ENCODE measurements at regions not wholly inside any gene's neighbourhood (a gene's known extent, or its start where the extent isn't known, plus 50 kb on each side); places are given as distances from the start of the nearest gene placed in this dataset.

DNA sequence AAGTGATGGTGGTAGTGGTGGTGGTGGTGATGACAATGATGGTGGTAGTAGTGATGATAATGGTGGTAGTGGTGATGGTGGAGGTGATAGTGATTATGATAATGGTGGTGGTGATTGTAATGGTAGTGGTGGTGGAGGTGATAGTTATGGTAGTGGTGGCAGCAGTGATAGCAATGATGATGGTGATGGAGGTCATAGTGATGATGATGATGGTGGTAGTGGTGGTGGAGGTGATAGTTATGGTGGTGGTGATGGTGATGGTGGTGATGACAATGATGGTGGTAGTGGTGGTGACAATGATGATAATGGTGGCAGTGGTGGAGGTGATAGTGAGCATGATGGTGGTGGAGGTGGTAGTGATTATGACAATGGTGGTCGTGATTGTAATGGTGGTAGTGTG is 191.7 kb upstream of the RNF32 start:
- no peak for DNase-seq (ENCODE audit: low read depth)

DNA sequence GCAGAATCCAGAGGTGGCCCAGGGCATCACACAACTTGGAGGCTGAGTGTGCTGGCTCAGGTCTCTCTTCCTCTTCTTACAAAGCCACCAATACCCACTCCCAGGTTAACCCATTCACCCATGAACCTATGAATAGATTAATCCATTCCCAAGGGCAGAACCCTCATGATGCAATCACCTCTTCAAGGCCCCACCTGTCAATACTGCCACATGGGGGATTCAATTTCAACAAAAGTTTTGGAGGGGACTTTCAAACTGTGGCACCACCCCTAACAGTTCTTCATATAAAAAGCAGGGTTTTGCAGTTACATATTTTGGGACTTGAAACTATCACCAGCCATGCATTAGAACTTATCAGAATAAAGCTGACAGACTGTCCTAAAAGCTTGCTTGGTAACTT is 193.6 kb upstream of the RNF32 start:
- no peak for DNase-seq (ENCODE audit: low read depth)

DNA sequence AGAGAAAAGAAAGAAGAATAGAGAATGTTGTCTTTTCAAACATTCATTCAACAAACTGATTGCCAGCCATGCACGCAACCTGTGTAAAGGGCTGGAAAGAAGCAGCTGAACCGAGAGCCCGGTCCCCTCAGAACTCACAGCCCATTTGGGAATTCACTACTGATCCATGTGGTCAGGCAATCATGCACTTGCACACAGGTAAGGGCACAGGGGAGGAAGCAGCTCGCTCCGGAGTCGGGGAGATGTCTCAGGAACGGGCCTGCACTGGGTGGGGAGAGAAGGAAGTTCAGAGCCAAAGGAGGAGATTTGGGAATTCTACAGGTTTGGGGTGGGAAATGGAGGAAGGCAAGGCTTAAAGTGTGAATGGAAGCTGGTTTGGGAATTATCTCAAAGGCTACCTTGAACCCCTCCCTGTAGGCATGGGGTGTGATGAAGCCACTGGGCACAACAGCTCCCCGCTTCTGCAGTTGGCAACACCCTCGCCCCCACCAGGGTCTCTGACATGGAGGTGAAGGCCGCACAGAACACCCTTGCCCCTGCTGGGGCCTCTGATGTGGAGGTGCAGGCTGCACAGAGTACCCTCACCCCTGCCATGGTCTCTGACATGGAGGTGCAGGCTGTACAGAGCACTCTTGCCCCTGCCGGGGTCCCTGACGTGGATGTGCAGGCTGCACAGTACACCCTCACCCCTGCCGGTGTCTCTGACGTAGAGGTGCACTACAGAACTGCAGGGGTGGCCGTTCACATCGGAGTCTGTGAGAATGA is 194.4 kb upstream of the RNF32 start:
- no peak for DNase-seq (ENCODE audit: low read depth)

- no peak for DNase-seq (ENCODE audit: low read depth)
Measured at GRCh38 chr7:156442516-156442915, 198.1 kb upstream of the RNF32 start.

DNA sequence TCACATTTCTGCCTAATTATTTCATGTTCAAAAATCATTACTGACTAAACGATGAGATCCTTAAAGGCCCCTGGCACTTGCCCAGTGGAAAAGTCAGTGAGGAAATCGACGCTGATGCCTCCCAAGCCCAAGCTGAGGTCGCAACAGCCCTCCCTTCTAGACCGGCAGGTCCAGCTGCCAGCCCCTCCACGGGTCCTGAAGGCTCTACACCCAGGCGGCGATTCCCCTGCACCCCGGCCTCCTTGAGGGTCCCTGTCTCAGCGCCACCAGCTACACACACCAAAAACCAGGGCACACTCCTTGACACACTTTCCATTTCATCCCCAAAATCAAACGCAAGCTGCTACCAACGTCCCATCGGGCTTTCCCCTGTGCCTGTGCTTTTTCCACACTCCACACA is 200.1 kb upstream of the RNF32 start:
- DNase-seq (ENCODE audit: low read depth): no peak

DNA sequence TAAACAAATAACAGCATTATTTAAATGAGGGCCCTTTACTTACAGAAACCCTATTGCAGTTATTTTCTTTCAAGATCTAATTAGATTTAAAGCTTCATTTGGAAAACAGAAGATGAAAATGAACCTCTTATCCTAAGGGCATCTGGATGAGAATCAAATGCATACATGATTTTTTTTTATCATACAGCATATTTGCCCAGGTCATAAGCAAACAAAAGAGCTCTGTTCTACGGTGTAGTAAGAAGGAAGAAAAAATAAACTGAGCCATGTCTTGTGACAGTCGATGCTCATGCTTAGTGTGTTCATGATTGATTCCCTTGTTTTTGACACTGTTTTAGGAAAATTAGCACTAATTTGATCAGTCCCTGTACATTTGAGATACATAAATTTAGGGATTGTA is 202.6 kb upstream of the RNF32 start:
- DNase-seq (ENCODE audit: low read depth): no peak

GRCh38 chr7:156437021-156437614 is 203.5 kb upstream of the RNF32 start:
- DNase-seq (ENCODE audit: low read depth): no peak

GRCh38 chr7:156435486-156436231 is 204.9 kb upstream of the RNF32 start:
- no peak for DNase-seq (ENCODE audit: low read depth)

GRCh38 chr7:156434706-156435105 is 205.9 kb upstream of the RNF32 start:
- DNase-seq (ENCODE audit: low read depth): no peak

DNA sequence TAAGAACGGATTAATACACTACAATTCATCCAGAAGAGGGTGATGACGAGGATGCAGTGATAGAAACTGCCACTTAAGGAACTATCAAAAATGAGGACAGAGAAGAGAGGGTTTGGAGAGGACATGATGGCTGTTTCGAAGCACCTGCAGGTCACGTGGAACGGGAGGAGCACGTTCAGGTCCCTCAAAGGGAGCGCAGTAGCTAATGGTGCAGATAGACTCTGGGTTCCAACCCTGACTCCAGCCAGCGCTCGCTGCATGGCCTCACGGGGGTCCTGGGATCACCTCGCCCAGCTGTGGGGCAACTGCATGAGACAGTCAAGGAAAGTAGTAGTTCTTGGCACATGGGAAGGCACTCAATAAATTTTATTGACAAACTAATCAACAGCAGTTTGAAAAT is 208.6 kb upstream of the RNF32 start:
- no peak for DNase-seq (ENCODE audit: low read depth)

- DNase-seq (ENCODE audit: low read depth): no peak
Measured at GRCh38 chr7:156430109-156430508, 210.5 kb upstream of the RNF32 start.

DNA sequence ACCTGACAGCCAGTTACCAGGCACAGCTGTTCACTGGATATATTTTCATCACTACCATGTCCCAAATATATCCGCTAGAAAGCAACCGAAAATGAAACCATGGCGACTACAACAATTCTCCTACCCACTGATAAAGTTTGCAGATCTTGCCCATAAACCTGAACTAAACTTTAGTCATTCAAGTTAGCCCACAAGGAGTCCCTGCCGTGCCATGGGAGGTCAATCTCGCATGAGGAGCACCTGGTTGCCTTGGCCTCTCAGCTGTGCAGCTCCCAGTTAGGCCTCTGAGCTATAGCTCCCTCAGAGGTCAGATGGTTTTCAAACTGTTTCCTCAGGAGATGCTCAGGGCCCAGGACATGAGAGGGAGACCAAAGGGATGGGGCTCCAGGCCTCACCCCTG is 211.1 kb upstream of the RNF32 start:
- no peak for DNase-seq (ENCODE audit: low read depth)

GRCh38 chr7:156423876-156424275 is 216.7 kb upstream of the RNF32 start:
- no peak for DNase-seq (ENCODE audit: low read depth)

DNA sequence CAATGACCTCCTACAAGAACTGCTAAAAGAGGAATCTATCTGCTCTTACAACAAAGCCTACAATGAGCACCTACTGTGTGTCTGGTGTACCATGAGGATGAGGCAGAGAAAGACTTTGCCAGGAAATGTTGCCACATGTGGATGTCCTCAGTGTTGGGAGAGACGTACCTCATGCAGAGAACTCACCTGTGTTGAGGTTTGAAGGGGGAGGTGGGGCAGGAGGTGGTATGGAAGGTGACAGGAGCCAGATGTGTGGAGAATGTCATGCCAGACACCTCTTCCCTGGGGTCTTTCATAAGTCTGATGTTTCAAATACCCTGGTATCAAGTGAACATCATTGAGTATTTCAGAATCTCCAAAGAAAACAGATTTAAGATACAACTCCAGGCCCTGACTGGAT is 220.1 kb upstream of the RNF32 start:
- DNase-seq (ENCODE audit: low read depth): no peak

DNA sequence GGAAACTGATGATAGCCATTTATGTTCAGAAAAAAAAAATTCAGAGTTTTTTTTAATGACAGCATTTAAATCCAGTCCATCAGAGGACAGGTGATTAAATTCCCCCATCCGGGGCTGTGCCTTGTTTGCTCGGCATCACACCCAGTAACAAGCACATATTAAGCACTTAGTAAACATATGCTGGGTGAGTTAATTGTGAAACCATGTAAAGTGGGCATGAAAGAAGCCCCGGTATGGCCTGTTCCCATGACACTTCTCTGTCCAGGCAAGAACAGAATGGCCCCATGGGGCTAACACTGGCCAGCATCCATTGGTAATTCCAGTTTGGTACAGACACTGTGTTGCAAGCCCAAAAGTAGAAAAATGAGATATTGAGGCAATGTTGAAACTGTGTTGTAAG is 220.8 kb upstream of the RNF32 start:
- DNase-seq (ENCODE audit: low read depth): no peak

DNA sequence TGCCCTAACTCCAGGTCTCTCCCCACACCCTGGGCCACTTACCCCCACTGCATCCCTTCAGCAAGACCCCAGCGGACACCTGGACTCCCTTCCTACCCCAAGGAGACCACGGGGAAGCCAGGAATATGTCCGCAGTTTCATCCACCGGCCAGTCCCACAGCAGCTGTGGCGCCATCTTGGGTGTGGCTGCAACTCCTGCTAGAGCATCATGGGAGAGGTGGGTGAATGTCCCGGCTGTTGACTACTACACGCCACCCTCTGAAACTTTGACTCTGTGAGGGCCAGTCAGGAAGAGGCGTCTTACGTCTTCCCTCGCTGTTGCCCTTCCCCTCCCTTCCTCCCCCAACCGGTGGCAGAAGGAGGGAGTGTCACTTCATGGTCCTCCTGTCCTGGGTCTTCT is 238.3 kb upstream of the RNF32 start:
- no peak for DNase-seq (ENCODE audit: low read depth)

DNA sequence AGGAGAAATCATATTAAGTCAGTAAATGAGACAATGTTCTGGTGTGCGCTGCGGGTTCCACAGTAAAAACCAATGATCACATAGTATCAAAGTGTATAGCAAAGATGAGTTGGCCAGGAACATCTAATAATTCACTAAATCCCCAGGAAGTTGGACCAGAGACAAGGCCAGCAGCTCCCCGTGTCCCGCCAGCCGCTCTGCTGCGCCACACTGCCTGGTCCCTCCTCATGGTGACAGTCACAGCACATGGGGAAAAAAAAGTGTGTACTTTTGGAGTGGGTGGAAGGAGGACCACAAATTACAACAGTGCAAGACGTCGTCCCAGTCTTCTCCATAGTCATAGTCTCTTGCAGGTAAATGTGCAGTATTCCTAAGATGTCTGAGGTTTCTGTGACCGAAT is 239.0 kb upstream of the RNF32 start:
- no peak for DNase-seq (ENCODE audit: low read depth)

- no peak for DNase-seq (ENCODE audit: low read depth)
Measured at GRCh38 chr7:156400046-156400445, 240.5 kb upstream of the RNF32 start.

DNA sequence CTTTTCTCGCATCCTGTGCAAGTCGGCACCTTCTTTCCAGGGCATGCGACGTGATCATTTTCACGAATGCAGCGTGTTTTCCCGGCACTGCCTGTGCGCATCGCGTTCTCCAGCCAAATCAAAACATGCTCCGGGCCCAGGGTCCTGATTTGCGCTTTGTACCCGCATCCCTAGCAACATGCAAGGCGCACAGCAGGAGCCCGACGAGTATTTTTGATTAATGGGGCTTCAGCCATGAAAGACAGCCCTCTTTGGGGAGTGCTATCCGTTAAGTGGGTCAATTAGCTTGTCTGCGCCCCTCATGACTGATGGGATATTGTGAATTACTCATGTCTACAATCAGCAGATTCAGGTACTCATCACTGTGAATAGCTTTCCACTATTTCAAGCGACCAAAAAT is 243.3 kb upstream of the RNF32 start:
- no peak for DNase-seq (ENCODE audit: low read depth)

- no peak for DNase-seq (ENCODE audit: low read depth)
Measured at GRCh38 chr7:156389116-156389692, 251.4 kb upstream of the RNF32 start.

DNA sequence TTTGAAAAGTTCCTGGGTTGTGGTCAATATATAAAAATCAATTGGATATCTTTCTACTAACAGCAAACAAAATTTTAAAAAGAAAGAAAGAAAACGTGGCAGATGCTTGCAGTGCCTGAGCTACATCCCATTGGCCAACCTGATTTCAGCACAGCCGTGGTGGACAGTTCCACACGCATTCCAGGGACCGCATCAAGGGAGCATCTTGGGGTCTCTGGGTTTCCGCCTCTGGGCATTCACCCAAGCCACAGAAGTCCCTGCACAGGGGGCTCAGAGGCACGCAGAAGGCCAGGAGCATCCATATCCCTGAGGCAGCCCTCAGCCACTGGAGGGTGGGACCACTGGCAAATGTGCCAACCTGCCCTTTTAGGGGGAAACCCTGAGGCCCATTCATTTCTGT is 254.5 kb upstream of the RNF32 start:
- DNase-seq (ENCODE audit: low read depth): no peak

DNA sequence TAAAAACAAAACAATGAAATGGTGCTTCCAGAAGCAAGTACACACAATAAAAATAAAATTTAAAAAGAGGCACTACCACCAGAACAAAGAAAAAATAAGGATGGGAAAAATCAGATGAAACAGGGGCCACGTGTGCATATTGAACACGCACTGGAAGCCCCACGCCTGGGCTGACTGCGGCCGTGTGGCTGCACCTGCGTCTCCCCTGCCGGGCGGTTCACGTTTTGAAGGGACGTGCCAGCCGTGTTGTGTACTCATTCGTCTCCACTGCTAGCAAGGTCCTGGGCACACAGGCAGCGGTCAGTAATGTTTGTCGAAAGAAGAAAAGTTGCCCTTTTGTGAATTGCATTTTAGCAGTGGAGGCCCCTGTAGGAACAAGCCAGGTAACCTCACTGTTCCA is 255.9 kb upstream of the RNF32 start:
- DNase-seq (ENCODE audit: low read depth): no peak

DNA sequence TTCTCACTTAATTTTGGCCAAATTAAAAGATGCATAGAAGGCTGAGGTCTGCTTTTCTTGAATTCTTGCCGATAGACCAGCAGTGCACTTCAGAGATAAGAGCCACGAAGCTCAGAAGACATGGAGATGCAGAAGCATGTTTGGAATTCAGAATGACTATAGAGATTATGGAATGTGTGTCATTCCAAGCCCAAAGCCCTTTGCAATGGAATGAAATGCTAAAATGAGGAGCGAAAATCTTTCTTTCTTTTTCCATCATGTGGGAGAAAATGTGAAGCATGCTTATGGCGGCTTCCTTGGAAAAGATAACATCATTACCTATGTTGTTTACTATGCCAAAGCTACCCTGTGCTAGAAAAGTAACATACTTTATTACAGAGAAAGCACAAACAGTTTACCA is 257.0 kb upstream of the RNF32 start:
- DNase-seq (ENCODE audit: low read depth): no peak
